ENCODE measurements at regions not wholly inside any gene's neighbourhood (a gene's known extent, or its start where the extent isn't known, plus 50 kb on each side); places are given as distances from the start of the nearest gene placed in this dataset.

- TF ChIP-seq ARNTL (CRISPR knock-in tag; IDR thresholded peaks at IDR 0.05; ENCODE audit: borderline replicate concordance, low read depth) = no peak
- no peak for TF ChIP-seq ZC3H10 (CRISPR knock-in tag; IDR thresholded peaks at IDR 0.05)
- no peak for TF ChIP-seq CREB5 (CRISPR knock-in tag; IDR thresholded peaks at IDR 0.05; ENCODE audit: low read depth)
- TF ChIP-seq PATZ1 (CRISPR knock-in tag; IDR thresholded peaks at IDR 0.05; ENCODE audit: borderline replicate concordance) = no peak
- no peak for TF ChIP-seq CSDC2 (CRISPR knock-in tag; IDR thresholded peaks at IDR 0.05)
- no peak for TF ChIP-seq PPARA (CRISPR knock-in tag; IDR thresholded peaks at IDR 0.05; ENCODE audit: borderline replicate concordance)
- TF ChIP-seq SNAI2 (CRISPR knock-in tag; IDR thresholded peaks at IDR 0.05) = no peak
- TF ChIP-seq ESRRG (CRISPR knock-in tag; IDR thresholded peaks at IDR 0.05) = no peak
- TF ChIP-seq ZFP3 (CRISPR knock-in tag; IDR thresholded peaks at IDR 0.05) = no peak
- TF ChIP-seq ZNF565 (CRISPR knock-in tag; conservative IDR thresholded peaks at IDR 0.05; ENCODE audit: low read depth) = no peak
- TF ChIP-seq BACH2 (CRISPR knock-in tag; IDR thresholded peaks at IDR 0.05; ENCODE audit: borderline replicate concordance) = no peak
- TF ChIP-seq ISL1 (CRISPR knock-in tag; IDR thresholded peaks at IDR 0.05) = no peak
- no peak for TF ChIP-seq RARB (CRISPR knock-in tag; IDR thresholded peaks at IDR 0.05)
- TF ChIP-seq GLIS3 (CRISPR knock-in tag; IDR thresholded peaks at IDR 0.05) = no peak
Measured at GRCh38 chr14:106107703-106108102, 581.3 kb downstream of the TMEM121 start.
